Ectodermal cell (in vitro differentiated cells): ENCODE measurements at regions not wholly inside any gene's neighbourhood (a gene's known extent, or its start where the extent isn't known, plus 50 kb on each side); places are given as distances from the start of the nearest gene placed in this dataset.

Source experiments
- H3K27ac ChIP-seq: 2 replicates; pipeline ENCODE4 v1.7.0; 2013; ENCODE audit warnings: mild to moderate bottlenecking, low read depth, low read length; ENCODE audit not compliant: insufficient read depth, poor library complexity, severe bottlenecking
- H3K27me3 ChIP-seq: 2 replicates; pipeline ENCODE4 v1.7.0; 2013; ENCODE audit warnings: mild to moderate bottlenecking, low read length; ENCODE audit not compliant: insufficient read depth, control insufficient read depth, poor library complexity, severe bottlenecking
- H3K36me3 ChIP-seq: one replicate; pipeline ENCODE4 v1.7.0; 2013; ENCODE audit warnings: low read length; ENCODE audit not compliant: control insufficient read depth, insufficient read depth
- H3K4me1 ChIP-seq: one replicate; pipeline ENCODE4 v1.7.0; 2013; ENCODE audit warnings: low read length; ENCODE audit not compliant: control insufficient read depth, insufficient read depth
- H3K4me3 ChIP-seq: 2 replicates; pipeline ENCODE4 v1.7.0; 2013; ENCODE audit warnings: low read depth, low read length, control low read depth; ENCODE audit not compliant: insufficient read depth
- H3K9me3 ChIP-seq: 2 replicates; pipeline ENCODE4 v1.7.0; 2013; ENCODE audit warnings: mild to moderate bottlenecking, low read length, moderate library complexity; ENCODE audit not compliant: control insufficient read depth
- WGBS, 2 experiments: methylation state at CpG; one replicate each; pipeline ENCODE4 v1.1.7; 2013; ENCODE audit warnings: missing lambda C conversion rate in 2 of 2; 5-methylcytosine and 5-hydroxymethylcytosine counted together

GRCh38 chr7:347644-348479 is 57.9 kb downstream of the FOXL3 start:
- Histone ChIP-seq H3K36me3 (no peaks in the 10 kb centered on the region), H3K27ac (no peak overlapping the region), H3K27me3 (no peaks in the 10 kb centered on the region), H3K9me3 (no peaks in the 10 kb centered on the region), H3K4me1 (no peaks in the 10 kb centered on the region), H3K4me3 (no peak overlapping the region)
- 87% methylated on average over 29 of the region's 29 CpGs for WGBS, 2 experiments

GRCh38 chr7:348480-348844 is 58.5 kb downstream of the FOXL3 start:
- no peak overlapping the region for H3K4me3 ChIP-seq
- no peaks in the 10 kb centered on the region for H3K9me3 ChIP-seq
- no peaks in the 10 kb centered on the region for H3K27me3 ChIP-seq
- H3K4me1 ChIP-seq, result no peaks in the 10 kb centered on the region
- 87 to 93% methylated on average over 11 of the region's 11 CpGs for WGBS, 2 experiments
- no peaks in the 10 kb centered on the region for H3K36me3 ChIP-seq
- H3K27ac ChIP-seq, result no peak overlapping the region

- Histone ChIP-seq H3K36me3 (no peaks in the 10 kb centered on the region), H3K27me3 (no peaks in the 10 kb centered on the region), H3K4me1 (no peaks in the 10 kb centered on the region), H3K9me3 (no peaks in the 10 kb centered on the region), H3K27ac (no peak overlapping the region), H3K4me3 (no peak overlapping the region)
- WGBS, 2 experiments, result 94 to 95% methylated on average over 34 of the region's 34 CpGs
These were observed 59.2 kb downstream of the FOXL3 start for GRCh38 chr7:348962-349743.

GRCh38 chr7:351256-351655 is 61.3 kb downstream of the FOXL3 start:
- no peaks in the 10 kb centered on the region for H3K9me3 ChIP-seq
- no peak overlapping the region for H3K4me3 ChIP-seq
- 93 to 94% methylated on average over 19 to 20 of the region's 20 CpGs for WGBS, 2 experiments
- H3K27me3 ChIP-seq, result no peaks in the 10 kb centered on the region
- no peaks in the 10 kb centered on the region for H3K4me1 ChIP-seq
- H3K27ac ChIP-seq, result no peak overlapping the region
- H3K36me3 ChIP-seq, result no peaks in the 10 kb centered on the region

- no peak overlapping the region for H3K4me3 ChIP-seq
- WGBS, 2 experiments, result 85% methylated on average over 41 of the region's 41 CpGs
- no peaks in the 10 kb centered on the region for H3K9me3 ChIP-seq
These were observed 61.9 kb downstream of the FOXL3 start for GRCh38 chr7:351681-352480.

GRCh38 chr7:353746-354325 is 63.9 kb downstream of the FOXL3 start:
- Histone ChIP-seq H3K4me3 (no peak overlapping the region), H3K27me3 (no peaks in the 10 kb centered on the region), H3K4me1 (peaks cover 2% of the 10 kb centered on the region), H3K9me3 (no peaks in the 10 kb centered on the region), H3K36me3 (no peaks in the 10 kb centered on the region), H3K27ac (no peak overlapping the region)
- 95 to 97% methylated on average over 28 of the region's 28 CpGs for WGBS, 2 experiments

More at GRCh38 chr7:351681-352480, 61.9 kb downstream of the FOXL3 start:
- Histone ChIP-seq H3K36me3 (no peaks in the 10 kb centered on the region), H3K27me3 (no peaks in the 10 kb centered on the region), H3K27ac (no peak overlapping the region), H3K4me1 (no peaks in the 10 kb centered on the region)

GRCh38 chr7:354597-355470 is 64.9 kb downstream of the FOXL3 start:
- H3K4me1 ChIP-seq, result peaks cover 2% of the 10 kb centered on the region
- no peaks in the 10 kb centered on the region for H3K9me3 ChIP-seq
- H3K27me3 ChIP-seq, result no peaks in the 10 kb centered on the region
- 94% methylated on average over 24 of the region's 24 CpGs for WGBS, 2 experiments
- H3K36me3 ChIP-seq, result no peaks in the 10 kb centered on the region
- H3K4me3 ChIP-seq, result no peak overlapping the region
- H3K27ac ChIP-seq, result no peak overlapping the region

- Histone ChIP-seq H3K27me3 (peaks cover 5% of the 10 kb centered on the region), H3K27ac (no peak overlapping the region), H3K36me3 (no peaks in the 10 kb centered on the region), H3K4me1 (peaks cover 2% of the 10 kb centered on the region), H3K9me3 (no peaks in the 10 kb centered on the region), H3K4me3 (no peak overlapping the region)
- 78 to 83% methylated on average over 5 of the region's 5 CpGs for WGBS, 2 experiments
These were observed 65.6 kb downstream of the FOXL3 start for GRCh38 chr7:355568-355967.

GRCh38 chr7:356087-356486 is 66.1 kb downstream of the FOXL3 start:
- 88 to 92% methylated on average over 5 of the region's 5 CpGs for WGBS, 2 experiments
- H3K27ac ChIP-seq, result no peak overlapping the region
- peaks cover 10% of the 10 kb centered on the region for H3K27me3 ChIP-seq
- H3K4me1 ChIP-seq, result peaks cover 2% of the 10 kb centered on the region
- H3K36me3 ChIP-seq, result no peaks in the 10 kb centered on the region
- no peaks in the 10 kb centered on the region for H3K9me3 ChIP-seq
- H3K4me3 ChIP-seq, result no peak overlapping the region
